Subcutaneous abdominal adipose tissue (tissue), 5 donors: ENCODE measurements at regions not wholly inside any gene's neighbourhood (a gene's known extent, or its start where the extent isn't known, plus 50 kb on each side); places are given as distances from the start of the nearest gene placed in this dataset.
"Not testable (repeated sequence)": the region's sequence is repeated elsewhere in the genome, so short reads cannot be mapped to it uniquely, and the experiment has no call there.

ENCODE experiments used
- H3K27ac ChIP-seq: one replicate; pipeline ENCODE4 v1.7.0; 2013; ENCODE audit warnings: low read depth, mild to moderate bottlenecking, inconsistent platforms, low read length, moderate library complexity
- H3K27me3 ChIP-seq, 5 donors: one replicate each; pipeline ENCODE4 v1.7.0; 2013; ENCODE audit warnings: low read length in 5 of 5, inconsistent platforms in 1 of 5; ENCODE audit not compliant: control insufficient read depth in 5 of 5, insufficient read depth in 4 of 5
- H3K36me3 ChIP-seq, 5 donors: one replicate each; pipeline ENCODE4 v1.7.0; 2013; ENCODE audit warnings: low read length in 5 of 5; ENCODE audit not compliant: control insufficient read depth in 5 of 5, insufficient read depth in 5 of 5
- H3K4me1 ChIP-seq, 5 donors: one replicate each; pipeline ENCODE4 v1.7.0; 2013; ENCODE audit warnings: low read length in 5 of 5, mild to moderate bottlenecking in 3 of 5, moderate library complexity in 1 of 5; ENCODE audit not compliant: control insufficient read depth in 5 of 5, insufficient read depth in 5 of 5
- H3K4me3 ChIP-seq, 5 donors: one replicate each; pipeline ENCODE4 v1.7.0; 2013; ENCODE audit warnings: low read length in 5 of 5, low read depth in 1 of 5
- H3K9ac ChIP-seq, 5 donors: one replicate each; pipeline ENCODE4 v1.7.0; 2013; ENCODE audit warnings: low read length in 5 of 5, mild to moderate bottlenecking in 4 of 5, moderate library complexity in 3 of 5
- H3K9me3 ChIP-seq, 5 donors: one replicate each; pipeline ENCODE4 v1.7.0; 2013; ENCODE audit warnings: low read length in 5 of 5; ENCODE audit not compliant: control insufficient read depth in 5 of 5
- donor health status: healthy.
- donor health status: healthy.
- donor health status: healthy.
- donor health status: healthy.
- donor health status: healthy.

- H3K27me3 ChIP-seq: no peaks in the 10 kb centered on the region
- no peak overlapping the region for H3K9ac ChIP-seq
- no peak overlapping the region for H3K4me3 ChIP-seq
- no peaks in the 10 kb centered on the region for H3K36me3 ChIP-seq
- no peaks in the 10 kb centered on the region for H3K4me1 ChIP-seq
- H3K9me3 ChIP-seq: no peaks in the 10 kb centered on the region
- no peak overlapping the region for H3K27ac ChIP-seq
Observed at GRCh38 chr4:34973650-34974312, 1270.5 kb downstream of the ARAP2 start.

GRCh38 chr4:34974313-34974680, 1270.0 kb downstream of the ARAP2 start:
- Histone ChIP-seq H3K27ac (no peak overlapping the region), H3K36me3 (no peaks in the 10 kb centered on the region), H3K9me3 (no peaks in the 10 kb centered on the region), H3K9ac (no peak overlapping the region), H3K4me3 (no peak overlapping the region), H3K27me3 (no peaks in the 10 kb centered on the region), H3K4me1 (no peaks in the 10 kb centered on the region)

GRCh38 chr4:35021222-35021621, 1223.1 kb downstream of the ARAP2 start:
- H3K27me3 ChIP-seq, H3K36me3 ChIP-seq, H3K4me3 ChIP-seq, H3K27ac ChIP-seq, H3K9me3 ChIP-seq, H3K4me1 ChIP-seq, H3K9ac ChIP-seq: not testable (repeated sequence)

- Histone ChIP-seq H3K27ac (no peak overlapping the region), H3K27me3 (no peaks in the 10 kb centered on the region), H3K36me3 (no peaks in the 10 kb centered on the region), H3K4me1 (no peaks in the 10 kb centered on the region), H3K9me3 (no peaks in the 10 kb centered on the region), H3K9ac (no peak overlapping the region), H3K4me3 (no peak overlapping the region)
Observed at GRCh38 chr4:35025152-35025834, 1219.0 kb downstream of the ARAP2 start.

- Histone ChIP-seq H3K27ac (no peak overlapping the region), H3K4me3 (no peak overlapping the region), H3K9me3 (peaks cover 0 to 4% (median 0%) of the 10 kb centered on the region in 5 donors), H3K9ac (no peak overlapping the region), H3K27me3 (no peaks in the 10 kb centered on the region), H3K4me1 (no peaks in the 10 kb centered on the region), H3K36me3 (no peaks in the 10 kb centered on the region)
Observed at GRCh38 chr4:35038079-35038805, 1206.1 kb downstream of the ARAP2 start.

- Histone ChIP-seq H3K27me3 (no peaks in the 10 kb centered on the region), H3K9ac (no peak overlapping the region), H3K36me3 (no peaks in the 10 kb centered on the region), H3K4me3 (no peak overlapping the region), H3K9me3 (peaks cover 0 to 4% (median 0%) of the 10 kb centered on the region in 5 donors), H3K4me1 (no peaks in the 10 kb centered on the region), H3K27ac (no peak overlapping the region)
Observed at GRCh38 chr4:35038845-35039244, 1205.5 kb downstream of the ARAP2 start.

GRCh38 chr4:35052546-35052945, 1191.8 kb downstream of the ARAP2 start:
- H3K4me3 ChIP-seq: no peak overlapping the region
- H3K4me1 ChIP-seq: no peaks in the 10 kb centered on the region
- H3K27me3 ChIP-seq: no peaks in the 10 kb centered on the region
- no peaks in the 10 kb centered on the region for H3K36me3 ChIP-seq
- H3K9ac ChIP-seq: no peak overlapping the region
- H3K27ac ChIP-seq: no peak overlapping the region
- no peaks in the 10 kb centered on the region for H3K9me3 ChIP-seq

- Histone ChIP-seq H3K9ac (no peak overlapping the region), H3K9me3 (peaks cover 0 to 4% (median 0%) of the 10 kb centered on the region in 5 donors), H3K27me3 (no peaks in the 10 kb centered on the region), H3K27ac (no peak overlapping the region), H3K4me1 (no peaks in the 10 kb centered on the region), H3K36me3 (no peaks in the 10 kb centered on the region), H3K4me3 (no peak overlapping the region)
Observed at GRCh38 chr4:35063031-35063570, 1181.2 kb downstream of the ARAP2 start.

GRCh38 chr4:35066406-35066805, 1177.9 kb downstream of the ARAP2 start:
- H3K27ac ChIP-seq: no peak overlapping the region
- no peak overlapping the region for H3K9ac ChIP-seq
- no peaks in the 10 kb centered on the region for H3K4me1 ChIP-seq
- H3K27me3 ChIP-seq: no peaks in the 10 kb centered on the region
- H3K4me3 ChIP-seq: no peak overlapping the region
- H3K9me3 ChIP-seq: peaks cover 0 to 2% (median 0%) of the 10 kb centered on the region in 5 donors
- no peaks in the 10 kb centered on the region for H3K36me3 ChIP-seq

GRCh38 chr4:35080799-35081198, 1163.5 kb downstream of the ARAP2 start:
- no peaks in the 10 kb centered on the region for H3K27me3 ChIP-seq
- H3K36me3 ChIP-seq: no peaks in the 10 kb centered on the region
- H3K4me3 ChIP-seq: no peak overlapping the region
- H3K27ac ChIP-seq: no peak overlapping the region
- no peaks in the 10 kb centered on the region for H3K9me3 ChIP-seq
- no peaks in the 10 kb centered on the region for H3K4me1 ChIP-seq
- H3K9ac ChIP-seq: no peak overlapping the region
